ENCODE measurements at regions not wholly inside any gene's neighbourhood (a gene's known extent, or its start where the extent isn't known, plus 50 kb on each side); places are given as distances from the start of the nearest gene placed in this dataset.

GRCh38 chr6:79150733-79151132, 72.7 kb upstream of the PHIP start:
- Histone ChIP-seq H3K9me3 (no peaks in the 10 kb centered on the region), H3K4me3 (no peak overlapping the region), H3K27ac (no peak overlapping the region), H3K4me2 (no peak overlapping the region), H3K4me1 (no peaks in the 10 kb centered on the region)
- FAIRE-seq (no peak), DNase-seq (ENCODE audit: low read depth in 1 of 2, low spot score in 1 of 2) (no peak), ATAC-seq (no peak)
- TF ChIP-seq KDM1A (IDR thresholded peaks at IDR 0.05; ENCODE audit: low read depth), result no peak
- TF ChIP-seq BHLHE40 (IDR thresholded peaks at IDR 0.05; ENCODE audit: low read depth, low read length), result no peak
- TF ChIP-seq EP300 (IDR thresholded peaks at IDR 0.05), result no peak
- no peak for TF ChIP-seq FOSL2 (IDR thresholded peaks at IDR 0.05)
- TF ChIP-seq FOSL2 (CRISPR knock-in tag; IDR thresholded peaks at IDR 0.05), result no peak
- no peak for TF ChIP-seq CHD4 (IDR thresholded peaks at IDR 0.05; ENCODE audit: borderline replicate concordance)
- TF ChIP-seq ZSCAN20 (CRISPR knock-in tag; IDR thresholded peaks at IDR 0.05), result no peak
- no peak for TF ChIP-seq MAFK (IDR thresholded peaks at IDR 0.05; ENCODE audit: partially characterized antibody)
- TF ChIP-seq PBX3 (IDR thresholded peaks at IDR 0.05), result no peak
- TF ChIP-seq HMGXB4 (CRISPR knock-in tag; IDR thresholded peaks at IDR 0.05; ENCODE audit: borderline replicate concordance), result no peak
- TF ChIP-seq SMC3 (IDR thresholded peaks at IDR 0.05), result no peak
- TF ChIP-seq CEBPB (IDR thresholded peaks at IDR 0.05), result no peak
- no peak for TF ChIP-seq E2F6 (IDR thresholded peaks at IDR 0.05; ENCODE audit: borderline replicate concordance, low read depth)
- no peak for TF ChIP-seq FOXS1 (CRISPR knock-in tag; IDR thresholded peaks at IDR 0.05)
- WGBS (ENCODE audit: missing lambda C conversion rate), result 60% methylated on average over 2 of the region's 2 CpGs
- POLR2A ChIA-PET, result no interaction called here
- CTCF ChIA-PET, result no interaction called here

GRCh38 chr6:79149884-79150283, 71.8 kb upstream of the PHIP start:
- no peak overlapping the region for H3K4me3 ChIP-seq
- 77% methylated on average over 2 of the region's 2 CpGs for WGBS (ENCODE audit: missing lambda C conversion rate)
- H3K27ac ChIP-seq, result no peak overlapping the region
- no peak for TF ChIP-seq CBX2 (IDR thresholded peaks at IDR 0.05; ENCODE audit: borderline replicate concordance, low read depth)
- TF ChIP-seq FOSB (CRISPR knock-in tag; IDR thresholded peaks at IDR 0.05), result no peak
- no peak for TF ChIP-seq CEBPB (IDR thresholded peaks at IDR 0.05)
- no peak for TF ChIP-seq CBX8 (IDR thresholded peaks at IDR 0.05)
- TF ChIP-seq SMC3 (IDR thresholded peaks at IDR 0.05), result no peak
- FAIRE-seq (no peak), DNase-seq (ENCODE audit: low read depth in 1 of 2, low spot score in 1 of 2) (no peak), ATAC-seq (no peak)
- CTCF ChIA-PET, result no interaction called here
- no peaks in the 10 kb centered on the region for H3K9me3 ChIP-seq
- no peak overlapping the region for H3K4me2 ChIP-seq
- POLR2A ChIA-PET, result no interaction called here
- H3K4me1 ChIP-seq, result no peaks in the 10 kb centered on the region

GRCh38 chr6:79146421-79146820, 68.4 kb upstream of the PHIP start:
- TF ChIP-seq USF2 (IDR thresholded peaks at IDR 0.05), result no peak
- no peak for TF ChIP-seq PBX3 (IDR thresholded peaks at IDR 0.05)
- POLR2A ChIA-PET, result no interaction called here
- Histone ChIP-seq H3K4me1 (no peaks in the 10 kb centered on the region), H3K27ac (no peak overlapping the region), H3K4me2 (no peak overlapping the region), H3K4me3 (no peak overlapping the region), H3K9me3 (no peaks in the 10 kb centered on the region)
- DNase-seq (ENCODE audit: low read depth in 1 of 2, low spot score in 1 of 2), result no peak
- no peak for FAIRE-seq
- 41% methylated on average over 1 of the region's 1 CpG for WGBS (ENCODE audit: missing lambda C conversion rate)
- no peak for ATAC-seq
- CTCF ChIA-PET, result no interaction called here

Measured in A549 (cell line).